RWPE1 (cell line): ENCODE measurements at regions not wholly inside any gene's neighbourhood (a gene's known extent, or its start where the extent isn't known, plus 50 kb on each side); places are given as distances from the start of the nearest gene placed in this dataset.
A peak's percentile ranks its signal among the peaks of the same experiment; 100 is the strongest.

ENCODE experiments used
- CTCF ChIA-PET: fragments of 350-600 bp; sonication (Branson Sonifier 250); formaldehyde crosslinking; extraction: SDS; loops from one replicate; lab custom pipeline; 2021; lab: Yijun Ruan, JAX
- POLR2A ChIA-PET: fragments of 400-600 bp; formaldehyde crosslinking; extraction: SDS; loops from one replicate; lab custom pipeline; 2020; ENCODE audit warnings: antibody characterized with exemption; ENCODE audit not compliant: low non-redundant PET; lab: Yijun Ruan, JAX
- DNase-seq: peaks from one replicate; pipeline ENCODE4 v3.0.0; 2012; ENCODE audit warnings: low spot score
- H3K27ac ChIP-seq: fragments of 450-650 bp; 2 replicates; pipeline ENCODE4 v1.5.1; 2017
- TF ChIP-seq, protein P1 (sequence below): fragments of 450-650 bp; conservative IDR thresholded peaks from 2 replicates; pipeline ENCODE4 v1.5.1; 2017; ENCODE audit warnings: low read depth, mild to moderate bottlenecking

DNA sequence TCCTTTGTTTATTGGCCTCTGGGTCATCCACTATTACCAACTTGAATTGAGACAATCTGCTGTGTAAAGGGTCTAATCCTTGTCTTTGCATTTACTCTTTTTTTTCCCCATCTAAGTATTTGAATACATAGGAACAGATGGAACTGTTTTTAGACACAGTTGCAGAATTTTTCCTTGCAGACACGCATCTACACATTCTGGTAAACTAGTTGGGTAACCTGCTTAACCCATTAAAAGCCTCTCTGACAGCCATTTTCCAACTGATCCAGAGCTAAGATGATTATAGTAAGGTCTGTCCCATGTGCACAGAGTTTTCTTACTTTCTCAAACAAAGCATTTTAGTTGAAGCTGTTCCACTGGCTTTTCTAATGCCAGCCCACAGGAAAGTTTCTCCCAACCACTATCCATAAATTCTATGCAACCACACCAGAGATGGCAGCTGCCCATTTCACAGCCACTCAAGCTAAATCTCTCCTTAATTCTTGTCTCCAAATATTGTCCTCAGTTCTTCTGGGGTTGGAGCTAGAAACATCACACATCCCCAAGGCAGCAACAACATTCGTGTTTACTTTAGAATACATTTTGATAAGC is 492.1 kb downstream of the MAFB start:
- TF ChIP-seq, protein P1, sequence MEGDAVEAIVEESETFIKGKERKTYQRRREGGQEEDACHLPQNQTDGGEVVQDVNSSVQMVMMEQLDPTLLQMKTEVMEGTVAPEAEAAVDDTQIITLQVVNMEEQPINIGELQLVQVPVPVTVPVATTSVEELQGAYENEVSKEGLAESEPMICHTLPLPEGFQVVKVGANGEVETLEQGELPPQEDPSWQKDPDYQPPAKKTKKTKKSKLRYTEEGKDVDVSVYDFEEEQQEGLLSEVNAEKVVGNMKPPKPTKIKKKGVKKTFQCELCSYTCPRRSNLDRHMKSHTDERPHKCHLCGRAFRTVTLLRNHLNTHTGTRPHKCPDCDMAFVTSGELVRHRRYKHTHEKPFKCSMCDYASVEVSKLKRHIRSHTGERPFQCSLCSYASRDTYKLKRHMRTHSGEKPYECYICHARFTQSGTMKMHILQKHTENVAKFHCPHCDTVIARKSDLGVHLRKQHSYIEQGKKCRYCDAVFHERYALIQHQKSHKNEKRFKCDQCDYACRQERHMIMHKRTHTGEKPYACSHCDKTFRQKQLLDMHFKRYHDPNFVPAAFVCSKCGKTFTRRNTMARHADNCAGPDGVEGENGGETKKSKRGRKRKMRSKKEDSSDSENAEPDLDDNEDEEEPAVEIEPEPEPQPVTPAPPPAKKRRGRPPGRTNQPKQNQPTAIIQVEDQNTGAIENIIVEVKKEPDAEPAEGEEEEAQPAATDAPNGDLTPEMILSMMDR, result no peak
- ChIA-PET CTCF (interaction anchor here (0.6 to 1.5 kb wide), 5 partner anchors 23 to 1151 kb away, joined by 3 to 5 read pairs (median 3); no protein-coding TSS in a partner anchor), POLR2A (no interaction called here)
- no peak overlapping the region for H3K27ac ChIP-seq
- DNase-seq, result no peak

DNA sequence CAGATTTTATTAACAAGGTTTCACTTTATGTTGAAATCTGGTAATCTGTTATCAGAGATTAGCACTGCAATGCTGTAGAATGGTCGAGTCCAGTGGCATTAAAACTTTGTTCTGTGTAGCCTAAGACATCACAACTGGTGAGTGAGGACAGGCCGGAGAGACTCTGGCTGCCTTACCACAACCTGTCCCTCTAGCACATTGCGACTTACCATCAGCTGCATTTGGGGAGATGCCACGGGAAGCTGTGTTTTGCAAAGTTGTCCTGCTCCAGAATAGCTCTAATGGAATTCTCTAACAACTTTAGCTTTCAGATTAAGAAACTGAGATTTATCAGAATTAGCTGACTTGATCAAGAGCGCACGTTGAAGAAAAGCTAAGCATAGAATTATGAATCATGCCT is 493.3 kb downstream of the MAFB start:
- no peak for DNase-seq
- TF ChIP-seq, protein P1, result no peak
- H3K27ac ChIP-seq, result no peak overlapping the region
- ChIA-PET CTCF (no interaction called here), POLR2A (no interaction called here)

DNA sequence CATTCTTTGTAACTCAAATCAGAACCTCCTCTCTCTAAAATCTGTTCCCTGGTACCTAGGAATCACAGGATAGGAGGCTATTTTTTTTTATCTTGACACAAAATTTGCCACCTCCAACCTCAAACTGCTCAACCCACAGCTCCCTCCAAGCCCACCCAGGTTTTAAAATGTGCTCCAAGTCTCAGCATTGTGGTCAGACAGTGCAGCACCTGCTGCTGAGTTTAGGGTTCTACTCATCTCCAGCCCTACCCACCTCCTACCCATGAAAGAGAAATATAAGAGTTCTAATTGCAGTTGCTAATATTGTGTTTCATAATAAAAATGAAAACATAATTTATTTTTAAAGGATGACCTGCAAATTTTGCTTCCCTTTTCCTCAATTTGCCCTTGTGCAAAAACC is 496.5 kb downstream of the MAFB start:
- DNase-seq, result no peak
- CTCF ChIA-PET, result no interaction called here
- TF ChIP-seq, protein P1, result no peak
- no peak overlapping the region for H3K27ac ChIP-seq
- POLR2A ChIA-PET, result no interaction called here

DNA sequence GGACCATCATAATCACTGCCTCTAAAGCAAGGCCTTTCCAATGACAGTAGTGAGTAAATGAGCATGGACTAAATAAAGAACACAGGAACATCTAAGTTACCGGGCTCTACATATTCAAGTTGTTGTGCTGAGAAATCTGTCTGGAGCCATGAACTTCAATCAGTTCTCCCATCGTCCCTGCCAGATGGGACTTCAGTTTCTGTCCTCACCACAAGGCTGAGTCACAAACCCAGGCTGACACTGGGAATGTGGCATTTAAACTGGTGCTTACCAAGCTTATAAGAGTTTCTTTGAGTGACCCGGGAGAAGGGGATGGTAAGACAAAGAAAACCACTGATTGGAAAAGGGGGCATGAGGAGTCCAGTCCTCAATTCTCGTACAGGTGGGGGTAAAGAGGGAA is 497.0 kb downstream of the MAFB start:
- no peak for DNase-seq
- POLR2A ChIA-PET, result no interaction called here
- TF ChIP-seq, protein P1, result no peak
- CTCF ChIA-PET, result no interaction called here
- no peak overlapping the region for H3K27ac ChIP-seq

DNA sequence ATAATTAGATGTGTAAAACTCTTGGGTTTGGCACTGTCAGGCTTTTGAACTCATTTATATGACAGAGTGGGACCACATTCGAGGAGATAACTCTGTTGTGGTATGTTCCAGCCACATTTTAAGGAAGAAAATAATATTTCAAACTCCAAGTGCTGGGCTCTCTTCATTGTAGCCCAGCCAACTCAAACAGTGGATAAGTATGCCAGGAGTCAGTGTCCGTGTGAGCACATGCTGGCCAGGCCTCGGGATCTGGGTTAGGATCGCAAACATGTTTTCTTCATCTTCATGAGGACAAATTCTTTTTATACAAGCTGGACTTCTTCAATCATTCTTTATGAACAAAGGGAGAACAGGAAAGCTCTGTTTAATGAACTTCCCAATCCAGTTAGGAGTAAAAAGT is 497.5 kb downstream of the MAFB start:
- no peak overlapping the region for H3K27ac ChIP-seq
- ChIA-PET POLR2A (no interaction called here), CTCF (no interaction called here)
- no peak for DNase-seq
- TF ChIP-seq, protein P1, result no peak

DNA sequence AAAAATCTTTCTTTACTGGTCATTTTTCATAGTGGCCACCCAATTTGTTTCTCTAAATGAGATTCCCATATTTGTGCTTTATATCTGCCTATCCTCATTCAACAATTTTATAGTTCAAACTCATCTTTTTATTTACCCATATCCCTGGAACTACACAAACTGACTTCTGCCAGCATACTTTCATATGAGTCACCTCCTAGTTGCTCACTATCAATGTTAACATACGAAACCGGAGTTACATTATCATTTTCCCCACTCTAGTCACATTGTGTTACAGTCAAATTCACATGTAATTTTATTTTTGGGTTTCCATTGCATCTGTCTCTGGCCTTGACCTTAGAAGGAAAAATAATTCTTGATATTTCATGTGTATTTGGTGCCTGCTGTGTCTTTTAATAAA is 499.4 kb downstream of the MAFB start:
- POLR2A ChIA-PET, result no interaction called here
- CTCF ChIA-PET, result no interaction called here
- no peak overlapping the region for H3K27ac ChIP-seq
- DNase-seq, result peak; percentile 24
- TF ChIP-seq, protein P1, result no peak
